VCaP (cell line): ENCODE measurements at regions not wholly inside any gene's neighbourhood (a gene's known extent, or its start where the extent isn't known, plus 50 kb on each side); places are given as distances from the start of the nearest gene placed in this dataset.

Experiments
- H3K27ac ChIP-seq: fragments of 450-650 bp; 2 replicates; pipeline ENCODE4 v1.5.1; 2017
- CTCF ChIP-seq: fragments of 450-650 bp; conservative IDR thresholded peaks from 2 replicates; pipeline ENCODE4 v1.5.1; 2017; ENCODE audit warnings: mild to moderate bottlenecking, moderate library complexity

GRCh38 chr4:111676533-111676932 lies 468.7 kb upstream of the FAM241A start:
- TF ChIP-seq CTCF: no peak
- H3K27ac ChIP-seq: no peak overlapping the region

- TF ChIP-seq CTCF: no peak
- no peak overlapping the region for H3K27ac ChIP-seq
Measured at GRCh38 chr4:111678479-111678878, 466.8 kb upstream of the FAM241A start.

- no peak for TF ChIP-seq CTCF
- no peak overlapping the region for H3K27ac ChIP-seq
Measured at GRCh38 chr4:111678908-111679307, 466.3 kb upstream of the FAM241A start.

- no peak for TF ChIP-seq CTCF
- H3K27ac ChIP-seq: no peak overlapping the region
Measured at GRCh38 chr4:111681270-111681669, 464.0 kb upstream of the FAM241A start.

GRCh38 chr4:111681751-111682150 lies 463.5 kb upstream of the FAM241A start:
- TF ChIP-seq CTCF: no peak
- H3K27ac ChIP-seq: no peak overlapping the region

- TF ChIP-seq CTCF: no peak
- no peak overlapping the region for H3K27ac ChIP-seq
Measured at GRCh38 chr4:111685205-111685604, 460.0 kb upstream of the FAM241A start.

GRCh38 chr4:111689214-111689613 lies 456.0 kb upstream of the FAM241A start:
- TF ChIP-seq CTCF: no peak
- no peak overlapping the region for H3K27ac ChIP-seq

GRCh38 chr4:111689731-111690130 lies 455.5 kb upstream of the FAM241A start:
- no peak for TF ChIP-seq CTCF
- no peak overlapping the region for H3K27ac ChIP-seq
